T47D (cell line): ENCODE measurements at regions not wholly inside any gene's neighbourhood (a gene's known extent, or its start where the extent isn't known, plus 50 kb on each side); places are given as distances from the start of the nearest gene placed in this dataset.
A peak's percentile ranks its signal among the peaks of the same experiment; 100 is the strongest.

ENCODE experiments used
- DNase-seq, 2 experiments: peaks; one replicate each; pipeline versions ENCODE4 v3.0.0 to v3.0.0-alpha.2; 2011 to 2012; ENCODE audit warnings: low read depth in 1 of 2, low spot score in 1 of 2
- JUND ChIP-seq: IDR thresholded peaks from 2 replicates; pipeline ENCODE4 v1.6.1; 2012; ENCODE audit warnings: low read depth
- in situ Hi-C: cut with HindIII; loops from 2 replicates; pipeline ENCODE4 v1.10.0; 2016; ENCODE audit warnings: low sequenced_read_pairs, low pct_unique_long_range_greater_than_20kb

DNA sequence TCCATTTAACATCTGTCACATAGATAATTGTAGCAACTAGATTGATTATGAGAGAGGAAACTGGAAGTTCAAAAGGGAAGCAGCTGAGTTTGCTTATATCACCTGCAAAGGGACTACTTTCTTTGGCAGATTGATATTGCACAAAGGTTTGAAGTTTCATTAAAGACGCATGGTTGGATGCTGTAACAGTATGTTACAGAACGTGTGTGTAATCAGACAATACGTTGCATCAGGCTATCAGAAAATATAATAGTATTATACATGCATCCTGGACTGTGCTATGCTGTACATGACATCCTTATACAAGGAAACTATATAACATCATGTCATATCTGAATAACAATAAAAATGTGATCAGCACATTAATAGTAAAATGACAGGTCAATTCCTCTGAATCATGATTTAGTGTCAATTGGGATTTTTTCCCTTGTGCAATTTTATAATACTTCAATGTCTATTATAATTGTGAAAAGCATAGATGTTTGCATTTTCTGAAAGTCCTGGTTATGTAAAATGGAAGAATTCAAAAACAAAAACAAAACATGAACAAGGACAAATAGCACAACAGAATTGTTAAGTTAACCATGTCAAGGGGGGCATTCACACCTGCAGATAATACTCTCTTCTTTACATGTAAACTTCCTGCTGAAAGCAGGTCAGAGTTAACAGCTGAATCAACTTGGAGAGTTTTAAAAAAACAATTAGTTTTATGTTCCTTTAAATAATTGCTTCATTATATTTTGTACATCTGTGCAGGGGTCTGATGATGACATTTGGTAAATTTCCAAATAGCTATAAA is 283.2 kb upstream of the KCNH8 start:
- no peak for DNase-seq
- in situ Hi-C loops: no loop called here
- no peak for TF ChIP-seq JUND

DNA sequence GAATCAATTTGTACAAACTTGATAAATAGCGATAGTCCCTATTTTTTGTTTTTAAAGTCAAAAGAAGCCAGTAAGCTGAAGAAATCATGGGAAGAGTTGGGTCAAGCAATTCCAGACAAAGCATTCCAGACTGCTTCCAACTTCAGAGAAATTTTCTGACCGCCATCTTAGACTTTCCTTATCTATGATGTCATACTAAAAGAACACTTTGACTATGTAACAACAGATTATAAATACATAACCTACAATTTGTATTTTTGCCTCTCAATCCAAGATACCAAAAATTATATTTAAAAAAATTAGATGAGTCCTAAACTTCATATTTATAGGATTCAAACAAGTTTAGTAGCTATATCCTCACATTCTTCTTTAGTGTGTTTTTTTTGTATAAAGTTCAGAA is 286.2 kb upstream of the KCNH8 start:
- in situ Hi-C loops: no loop called here

DNA sequence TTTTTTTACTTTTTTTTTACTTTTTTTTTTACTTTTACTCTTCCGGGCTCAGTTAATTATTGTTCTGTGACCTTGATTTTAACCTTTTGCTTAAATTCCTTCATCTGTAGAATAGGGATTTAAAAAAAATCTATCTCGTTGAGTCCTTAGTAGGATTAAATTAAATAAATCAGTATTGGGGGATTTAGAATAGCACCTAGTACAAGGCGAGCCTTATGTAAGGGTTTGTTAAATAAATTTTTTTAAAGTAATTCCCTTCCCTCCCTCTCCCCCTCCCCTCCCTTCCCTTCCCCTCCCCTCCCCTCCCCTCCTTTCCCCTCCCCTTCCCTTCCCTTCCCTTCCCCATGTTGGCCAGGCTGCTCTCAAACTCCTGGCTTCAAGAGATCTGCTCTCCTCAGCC is 287.2 kb upstream of the KCNH8 start:
- no peak for DNase-seq
- in situ Hi-C loops: no loop called here
- no peak for TF ChIP-seq JUND

More for the DNA sequence above, 286.2 kb upstream of the KCNH8 start:
- TF ChIP-seq JUND: no peak
- no peak for DNase-seq

DNA sequence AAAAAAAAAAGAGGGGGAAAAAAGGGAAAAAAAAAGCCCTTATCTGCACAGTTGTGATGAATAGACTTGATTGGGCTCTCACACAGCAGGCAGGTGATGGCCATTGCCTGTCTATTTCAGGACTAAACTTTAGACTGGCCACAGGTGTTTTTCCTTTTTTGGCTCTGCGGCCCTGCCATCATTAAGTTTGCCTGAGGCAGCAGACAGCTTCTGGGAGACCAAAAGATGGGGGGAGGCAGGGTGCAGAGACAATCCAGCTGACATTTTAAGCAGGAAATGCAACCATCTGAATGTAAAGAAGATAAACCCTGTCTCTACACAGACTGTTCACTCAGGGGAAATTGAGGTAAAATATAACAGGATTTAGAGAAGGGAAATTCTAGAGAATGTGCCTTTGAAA is 295.0 kb upstream of the KCNH8 start:
- TF ChIP-seq JUND: no peak
- in situ Hi-C loops: no loop called here
- DNase-seq: no peak

DNA sequence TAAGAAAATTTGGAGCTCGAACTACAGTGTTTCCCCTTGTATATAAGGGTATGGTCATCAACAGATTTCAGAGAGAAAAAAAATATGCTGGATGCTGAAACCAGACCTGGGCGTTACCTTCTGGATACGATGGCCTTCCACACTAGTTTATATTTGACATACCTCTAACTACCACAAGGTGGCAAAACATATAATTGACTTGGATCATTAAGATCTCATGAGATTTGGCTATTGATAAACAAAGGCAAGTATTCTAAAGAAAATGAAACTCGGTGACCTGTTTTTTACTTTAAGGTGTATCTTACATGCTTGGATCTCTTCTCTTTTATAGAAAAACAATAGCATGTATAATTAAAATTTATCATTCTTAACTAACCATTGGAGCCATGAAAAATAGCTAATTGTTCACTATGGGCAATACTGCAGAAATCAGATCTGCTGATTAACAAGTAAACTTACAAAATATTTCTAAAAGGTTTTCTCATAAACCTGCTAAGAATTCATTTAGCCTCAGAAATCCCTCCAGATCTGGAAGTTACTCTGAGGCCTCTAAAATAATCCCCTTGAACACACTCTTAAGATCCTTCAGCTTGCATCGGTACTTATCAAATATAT is 300.6 kb upstream of the KCNH8 start:
- TF ChIP-seq JUND: no peak
- in situ Hi-C loops: no loop called here
- no peak for DNase-seq

DNA sequence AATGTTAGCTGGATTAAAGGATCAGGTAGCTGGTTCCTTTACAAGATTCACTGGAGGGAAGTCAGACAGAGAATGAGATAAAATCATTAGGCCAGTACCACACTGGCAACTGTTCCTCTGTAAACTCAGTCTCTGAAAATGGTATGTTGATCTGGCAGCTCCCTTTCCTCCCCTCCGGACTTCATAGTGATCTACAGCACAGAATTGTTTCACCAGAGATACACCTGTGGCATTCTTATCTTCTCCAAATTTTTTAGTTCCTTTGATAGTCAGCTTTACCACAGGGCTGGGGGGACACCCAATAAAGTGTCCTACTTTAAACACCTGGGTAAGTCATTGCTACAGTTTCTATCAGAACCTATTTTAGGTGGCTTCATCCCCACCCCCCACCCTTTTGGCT is 304.3 kb upstream of the KCNH8 start:
- DNase-seq: peak in 1 of 2 experiments; percentile 92
- in situ Hi-C loops: no loop called here
- TF ChIP-seq JUND: peak; percentile 87; the same call in 1 of the 2 replicates

DNA sequence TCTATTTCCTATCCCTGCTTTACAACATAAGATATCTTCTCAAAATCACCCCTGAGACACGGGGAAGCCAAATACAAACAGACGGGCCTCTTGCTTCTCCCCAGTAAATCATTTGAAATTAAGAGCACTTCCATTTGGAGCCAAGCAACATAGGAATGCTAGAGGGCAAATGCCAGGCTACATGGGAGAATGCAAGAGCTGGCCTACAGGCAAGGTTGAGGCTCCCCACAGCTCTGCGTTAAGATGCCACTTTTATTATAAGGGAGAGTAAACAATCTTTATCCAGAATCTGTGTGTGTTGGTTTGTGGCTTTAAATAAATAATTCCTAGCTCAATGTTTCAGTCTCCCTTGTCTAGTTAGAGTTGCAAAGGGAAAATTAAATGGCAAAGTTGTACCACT is 305.1 kb upstream of the KCNH8 start:
- peak; percentile 99 for TF ChIP-seq JUND
- in situ Hi-C loops: no loop called here
- peak; percentile 20 to 100 for DNase-seq

DNA sequence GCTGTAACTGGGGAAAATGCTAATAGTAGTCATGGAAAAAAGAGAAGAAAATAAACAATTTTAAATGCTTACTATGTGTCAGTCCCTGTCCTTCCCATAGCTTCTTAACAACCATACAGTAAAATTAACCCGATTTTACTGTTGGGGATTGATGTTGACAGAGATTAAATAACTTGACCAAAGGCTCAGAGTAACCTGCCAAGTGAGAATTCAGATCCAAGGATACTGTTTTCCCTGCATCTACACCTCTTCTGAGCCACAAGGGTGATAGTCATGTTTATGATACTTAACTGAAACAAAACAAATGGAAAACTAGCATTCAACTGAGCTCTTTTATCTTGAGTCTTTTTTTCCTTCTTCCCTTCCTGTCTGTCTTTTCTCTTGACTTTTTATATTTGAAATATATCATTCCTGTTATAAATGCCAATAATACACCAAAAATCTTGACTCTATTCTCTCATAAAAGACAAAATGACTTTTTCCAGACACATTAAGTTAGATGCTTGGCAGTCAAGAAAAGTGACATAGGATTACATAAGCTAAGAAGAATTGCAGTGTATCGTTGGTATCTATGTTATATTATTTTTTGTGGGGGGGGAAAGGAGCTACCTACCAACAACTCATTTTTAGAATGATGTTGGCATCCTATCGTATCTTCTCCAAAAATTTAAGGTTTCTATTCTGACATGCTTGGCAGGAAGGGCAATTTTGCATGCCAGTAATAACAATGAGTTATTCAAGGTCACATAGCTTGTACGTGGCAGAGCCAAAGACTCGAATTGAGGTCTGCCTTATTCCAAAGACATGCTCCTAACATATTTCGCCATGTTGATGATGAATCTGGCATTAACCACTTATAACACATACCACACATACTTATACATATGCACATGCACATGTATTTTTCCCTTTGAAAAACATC is 306.6 kb upstream of the KCNH8 start:
- in situ Hi-C loops: no loop called here
- DNase-seq: peak in 1 of 2 experiments; percentile 97
- TF ChIP-seq JUND: peak; percentile 99

DNA sequence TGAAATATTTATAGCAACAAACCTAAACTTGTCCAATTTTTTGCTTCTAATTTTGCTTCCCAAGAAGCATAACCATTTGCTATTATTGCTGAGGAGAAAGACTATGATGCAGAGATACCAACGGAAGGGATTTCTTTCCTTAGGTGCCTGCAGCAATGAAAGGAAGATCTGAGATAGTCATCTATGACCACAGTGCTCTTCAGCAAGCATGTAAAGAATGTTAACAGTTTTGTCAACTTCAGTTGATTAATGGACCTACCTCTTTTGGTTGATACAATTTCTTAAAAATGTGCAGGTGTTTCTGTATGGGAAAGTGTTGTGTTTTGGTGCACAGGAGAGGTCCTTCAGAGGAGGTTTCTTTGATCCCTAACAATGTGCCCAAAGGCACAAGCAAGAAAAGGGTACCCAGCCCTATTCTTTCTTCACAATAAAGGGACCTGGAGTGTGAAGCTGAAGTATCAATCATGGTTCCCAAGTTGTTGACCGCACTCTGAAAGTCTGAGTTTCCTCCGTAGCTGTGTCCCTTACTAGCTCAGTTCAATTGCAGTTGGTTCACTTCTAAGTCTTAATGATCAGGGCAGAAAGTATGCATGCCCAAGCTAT is 307.7 kb upstream of the KCNH8 start:
- in situ Hi-C loops: no loop called here
- TF ChIP-seq JUND: peak; percentile 99
- DNase-seq: peak in 1 of 2 experiments; percentile 96

DNA sequence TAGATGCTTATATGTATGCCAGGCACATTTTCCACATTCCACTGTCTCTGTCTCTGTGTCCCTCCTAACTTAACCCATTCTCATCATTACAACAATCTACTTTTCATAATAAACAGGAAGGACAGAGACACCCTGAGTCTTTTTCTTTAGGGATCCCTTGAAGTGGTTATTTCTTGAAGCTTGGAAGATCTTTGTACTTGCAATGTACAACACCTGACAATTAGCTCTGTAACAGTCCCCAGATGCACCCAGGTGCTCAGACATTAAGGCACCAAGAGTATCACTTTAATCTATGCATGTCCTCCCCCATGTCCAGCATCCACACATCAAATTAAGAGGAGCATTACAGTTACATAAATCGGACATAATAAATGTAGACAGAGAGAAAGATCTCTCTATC is 309.6 kb upstream of the KCNH8 start:
- no peak for TF ChIP-seq JUND
- in situ Hi-C loops: no loop called here

DNA sequence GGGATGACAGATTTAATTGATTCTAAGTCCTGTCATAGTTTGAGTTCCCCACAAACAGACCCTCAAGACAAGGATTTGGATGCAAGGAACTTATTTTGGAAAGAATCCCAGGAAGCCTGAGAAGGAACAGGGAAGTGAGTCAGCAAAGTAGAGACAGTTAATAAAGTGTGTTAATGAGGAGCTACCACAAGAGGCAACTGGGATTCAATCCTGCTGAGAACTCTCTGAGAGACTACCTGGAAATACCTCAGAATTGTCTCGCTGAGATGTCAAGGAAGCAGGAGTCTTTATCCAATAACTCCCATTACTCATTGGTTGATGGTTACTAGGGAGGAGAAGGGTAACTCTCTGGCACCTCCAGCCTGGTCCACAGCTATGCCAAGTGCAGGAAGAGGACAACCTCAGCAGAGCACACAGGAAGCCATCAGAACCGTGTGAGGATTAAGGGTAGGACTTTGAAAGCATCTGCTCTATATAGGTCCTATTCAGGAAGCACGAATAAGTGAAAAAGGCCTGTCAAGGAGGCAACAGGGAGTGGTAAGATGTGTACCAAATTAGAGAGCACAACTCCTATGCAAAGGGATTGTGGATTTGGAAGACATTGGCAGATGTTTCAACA is 311.1 kb upstream of the KCNH8 start:
- no peak for TF ChIP-seq JUND
- DNase-seq: peak in 1 of 2 experiments; percentile 60
- in situ Hi-C loops: no loop called here

More for the DNA sequence above, 309.6 kb upstream of the KCNH8 start:
- no peak for DNase-seq

DNA sequence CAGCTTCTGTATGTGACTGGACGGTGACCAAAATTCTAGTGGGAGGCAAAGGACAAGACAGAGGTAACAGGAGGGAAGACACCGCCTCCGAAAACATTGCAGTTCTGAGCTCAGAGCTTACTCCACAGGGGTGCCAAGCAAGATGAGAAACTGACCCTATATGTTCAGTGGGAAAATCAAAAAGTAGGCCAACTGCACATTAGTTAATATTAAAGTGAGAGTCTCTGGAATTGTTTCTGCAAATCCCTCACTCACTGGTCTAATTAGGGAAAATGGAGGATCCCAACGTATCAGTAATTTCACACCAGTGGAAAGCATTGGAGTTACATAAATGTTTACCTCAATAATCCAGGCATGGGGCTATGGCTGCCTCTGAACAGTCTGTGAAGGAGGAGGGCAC is 313.3 kb upstream of the KCNH8 start:
- in situ Hi-C loops: no loop called here
- TF ChIP-seq JUND: no peak

More for the DNA sequence above, 313.3 kb upstream of the KCNH8 start:
- DNase-seq: no peak
